Urinary bladder (tissue), 3 donors: ENCODE measurements at regions not wholly inside any gene's neighbourhood (a gene's known extent, or its start where the extent isn't known, plus 50 kb on each side); places are given as distances from the start of the nearest gene placed in this dataset.

Experiments
- DNase-seq: peaks from one replicate; pipeline ENCODE4 v3.0.0-alpha.2; 2015; ENCODE audit errors: extremely low spot score
- H3K27ac ChIP-seq: one replicate; pipeline ENCODE4 v1.5.1; 2013; ENCODE audit warnings: low read depth, mild to moderate bottlenecking, moderate library complexity
- H3K36me3 ChIP-seq: one replicate; pipeline ENCODE4 v1.6.1; 2013; ENCODE audit warnings: mild to moderate bottlenecking, moderate library complexity; ENCODE audit not compliant: insufficient read depth
- H3K4me1 ChIP-seq: one replicate; pipeline ENCODE4 v1.6.1; 2013; ENCODE audit warnings: mild to moderate bottlenecking, moderate library complexity; ENCODE audit not compliant: insufficient read depth
- H3K4me3 ChIP-seq: one replicate; pipeline ENCODE4 v1.5.1; 2013; ENCODE audit warnings: low read depth, low read length
- WGBS: extraction: QIAGEN DNeasy Blood & Tissue Kit; methylation state at CpG from one replicate; pipeline ENCODE4 v1.1.7; 2013; 5-methylcytosine and 5-hydroxymethylcytosine counted together
- donor health status: healthy with polysubstance abuse.
- donor health status: healthy.

DNA sequence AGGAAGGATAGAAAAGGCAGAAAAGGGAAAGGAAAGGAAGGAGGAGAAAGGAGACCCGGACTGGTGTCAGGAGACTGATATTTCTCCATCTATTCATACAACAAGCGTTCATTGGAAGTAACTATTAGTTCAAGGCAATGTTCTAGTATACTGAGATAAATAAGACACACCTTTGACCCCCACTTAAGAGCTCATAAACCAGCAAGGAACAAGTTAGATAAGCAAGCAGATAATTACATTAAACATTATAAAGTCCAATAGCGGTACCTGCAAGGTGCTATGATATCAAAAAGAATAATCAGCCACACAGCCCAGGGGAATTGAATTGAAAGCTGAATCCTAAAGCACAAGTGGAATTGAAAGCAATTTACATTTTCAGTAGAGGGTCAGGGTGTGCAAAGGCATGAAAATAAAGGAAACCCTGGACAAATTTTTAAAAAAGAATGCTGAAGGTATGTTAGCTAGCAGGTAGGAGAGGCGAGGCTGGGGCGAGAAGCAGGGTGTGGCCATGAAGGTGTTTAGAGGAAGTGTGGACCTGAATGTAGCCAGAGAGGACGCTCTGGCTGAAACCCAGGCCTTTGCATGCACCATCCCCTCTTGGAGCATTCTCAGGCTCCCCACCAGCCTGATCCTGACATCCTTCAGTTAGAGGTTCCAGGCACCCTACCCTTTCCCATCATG, 200.0 kb downstream of the SETD4 start:
- 85% methylated on average over 6 of the region's 6 CpGs for WGBS
- Histone ChIP-seq H3K4me3 (no peak overlapping the region), H3K4me1 (no peaks in the 10 kb centered on the region), H3K27ac (no peak overlapping the region), H3K36me3 (no peaks in the 10 kb centered on the region)
- no peak for DNase-seq

DNA sequence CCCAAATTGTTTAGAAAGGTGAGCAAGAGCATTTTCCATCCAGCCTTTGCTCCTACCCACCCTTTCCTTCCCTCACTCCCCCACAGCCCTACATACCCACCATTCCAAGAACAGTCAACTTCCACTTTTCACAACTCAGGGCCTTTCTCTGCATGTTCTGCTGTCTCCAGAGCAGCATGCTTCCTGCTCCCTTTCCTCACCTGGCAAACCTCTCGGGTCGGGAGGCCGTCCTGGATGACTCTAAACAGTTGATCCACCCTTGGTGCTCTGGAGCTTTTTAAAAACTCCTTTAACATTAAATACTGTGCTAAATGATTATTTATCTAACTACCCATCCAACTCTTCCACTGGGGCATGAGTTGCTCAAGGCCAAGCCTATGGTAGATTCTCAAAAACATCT, 200.6 kb downstream of the SETD4 start:
- Histone ChIP-seq H3K4me3 (no peak overlapping the region), H3K4me1 (no peaks in the 10 kb centered on the region), H3K36me3 (no peaks in the 10 kb centered on the region), H3K27ac (no peak overlapping the region)
- DNase-seq, result no peak
- 82% methylated on average over 3 of the region's 3 CpGs for whole genome bisulfite sequencing

DNA sequence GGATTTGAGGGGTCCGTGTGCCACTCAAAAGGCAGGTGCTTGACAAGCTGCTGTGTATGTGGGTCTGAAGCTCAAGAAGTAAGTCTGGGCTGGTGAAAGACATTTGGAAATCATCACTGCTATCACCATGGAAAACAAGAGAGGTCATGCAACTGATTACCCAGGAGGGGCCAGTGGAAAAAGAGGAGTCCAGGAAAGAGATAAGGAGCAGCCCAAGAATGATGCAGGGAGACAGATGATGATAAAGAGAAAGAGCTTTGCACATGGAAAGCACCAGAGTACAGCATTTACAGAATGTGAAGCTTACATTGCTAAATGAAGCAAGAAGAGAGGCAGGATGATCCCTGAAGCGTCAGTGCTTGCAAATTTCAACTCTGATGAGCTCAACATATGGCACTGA, 203.2 kb downstream of the SETD4 start:
- WGBS, result 52% methylated on average over 2 of the region's 2 CpGs
- DNase-seq, result no peak
- H3K27ac ChIP-seq, result no peak overlapping the region
- H3K4me3 ChIP-seq, result no peak overlapping the region
- H3K4me1 ChIP-seq, result no peaks in the 10 kb centered on the region
- no peaks in the 10 kb centered on the region for H3K36me3 ChIP-seq

DNA sequence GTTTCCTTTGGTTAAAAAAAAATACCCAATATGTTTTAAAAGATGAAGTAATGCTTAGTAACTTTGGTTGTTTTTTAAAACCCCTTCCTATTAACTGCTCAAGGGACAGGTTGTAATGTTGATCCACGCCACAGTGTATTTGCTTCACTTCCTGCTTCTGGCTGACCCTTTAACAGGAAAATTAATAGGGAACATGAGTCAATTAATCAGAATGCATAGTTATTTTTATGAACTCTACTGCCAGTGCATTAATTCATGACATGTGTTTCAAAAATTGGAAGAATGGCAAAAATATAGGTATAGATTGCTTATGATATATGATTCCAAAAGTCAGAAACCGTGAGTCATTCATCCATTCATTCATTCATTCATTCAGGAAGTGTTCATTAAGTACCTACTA, 204.8 kb downstream of the SETD4 start:
- no peak for DNase-seq
- no peak overlapping the region for H3K4me3 ChIP-seq
- H3K27ac ChIP-seq, result no peak overlapping the region
- no peaks in the 10 kb centered on the region for H3K36me3 ChIP-seq
- WGBS, result 70% methylated on average over 2 of the region's 2 CpGs
- no peaks in the 10 kb centered on the region for H3K4me1 ChIP-seq

DNA sequence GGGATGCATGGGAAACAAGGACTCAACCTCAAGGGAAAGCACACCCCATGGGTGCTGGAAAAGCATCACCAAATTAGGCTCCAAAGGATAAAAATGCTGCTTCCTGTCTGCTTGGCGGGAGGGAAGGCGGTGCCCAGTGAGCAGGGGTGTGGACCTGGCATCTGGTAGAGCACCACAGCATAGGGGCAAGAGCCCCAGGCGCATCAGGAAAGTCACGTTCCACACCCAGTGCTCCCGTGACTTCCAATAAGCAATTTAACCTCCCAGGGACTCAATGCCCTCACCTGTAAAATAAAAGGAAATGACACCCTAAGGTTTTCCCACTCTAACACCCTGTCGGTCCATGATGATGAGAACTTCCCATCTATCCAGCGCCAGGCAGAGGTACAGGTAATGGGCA, 206.0 kb downstream of the SETD4 start:
- no peaks in the 10 kb centered on the region for H3K36me3 ChIP-seq
- H3K4me3 ChIP-seq, result no peak overlapping the region
- H3K4me1 ChIP-seq, result no peaks in the 10 kb centered on the region
- no peak for DNase-seq
- no peak overlapping the region for H3K27ac ChIP-seq
- WGBS, result 92% methylated on average over 7 of the region's 7 CpGs

DNA sequence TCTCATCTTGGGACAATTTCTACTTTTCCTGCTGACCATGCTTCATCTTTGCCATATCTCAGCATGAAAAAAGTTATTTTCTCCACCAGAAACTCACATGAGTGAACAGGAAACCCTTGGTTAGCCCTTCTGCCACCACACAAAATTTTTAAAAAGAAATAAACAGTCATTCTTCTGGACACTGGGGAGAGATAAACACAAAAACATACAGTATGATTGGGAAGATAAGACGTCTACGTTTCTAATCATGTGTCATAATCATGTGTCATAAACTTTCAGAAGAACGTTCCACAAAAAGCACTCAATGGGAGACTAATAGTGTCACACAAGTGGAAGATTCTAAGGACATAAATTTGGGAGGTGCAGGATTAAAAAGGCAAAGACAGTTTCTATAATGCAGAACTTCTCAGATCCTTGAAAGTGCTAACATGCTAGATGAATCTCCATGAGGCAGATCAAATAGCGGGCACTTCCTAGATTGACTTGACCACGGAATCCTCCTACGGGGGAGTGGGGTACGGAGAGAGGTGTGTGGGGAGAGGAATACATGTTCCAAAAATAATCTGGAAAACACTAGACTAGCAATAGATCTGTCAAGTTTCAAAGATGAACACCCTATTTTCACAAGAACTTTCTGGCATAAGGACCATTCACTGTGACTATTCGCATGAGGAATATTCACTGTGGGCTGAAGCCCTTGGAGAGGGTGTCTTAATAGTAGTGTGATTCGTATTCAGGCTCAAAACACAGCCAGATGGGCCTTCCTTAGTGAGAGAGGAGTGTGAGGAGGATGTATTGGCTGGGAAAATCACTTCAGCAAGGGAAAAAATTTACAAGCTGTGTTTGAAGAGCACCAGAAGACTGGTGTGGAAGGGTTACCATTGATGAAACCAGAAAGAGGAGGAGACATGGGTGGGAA, 206.7 kb downstream of the SETD4 start:
- Histone ChIP-seq H3K4me3 (no peak overlapping the region), H3K27ac (no peak overlapping the region), H3K36me3 (no peaks in the 10 kb centered on the region), H3K4me1 (no peaks in the 10 kb centered on the region)
- DNase-seq, result no peak
- 65% methylated on average over 9 of the region's 9 CpGs for WGBS

DNA sequence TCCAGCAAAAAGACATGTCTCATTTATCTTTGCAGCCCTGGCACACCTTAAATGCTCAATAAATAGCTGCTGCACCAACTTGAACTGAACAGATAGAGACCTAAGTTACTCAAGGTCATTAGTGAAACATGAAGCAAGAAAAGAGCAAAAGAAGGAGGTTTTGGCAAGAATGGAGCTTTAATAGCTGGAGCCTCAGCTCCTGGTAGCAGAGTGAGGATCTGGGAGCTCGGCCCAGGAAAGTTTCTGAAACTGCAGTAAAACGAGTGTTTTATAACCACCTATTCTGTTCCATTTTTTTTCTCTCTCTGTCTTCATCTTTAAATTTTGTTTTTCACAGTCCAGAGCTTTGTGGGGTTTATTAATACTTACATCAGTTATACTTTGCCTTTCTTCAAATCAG, 207.5 kb downstream of the SETD4 start:
- Histone ChIP-seq H3K36me3 (no peaks in the 10 kb centered on the region), H3K27ac (no peak overlapping the region), H3K4me1 (no peaks in the 10 kb centered on the region), H3K4me3 (no peak overlapping the region)
- 60% methylated on average over 2 of the region's 2 CpGs for WGBS
- DNase-seq, result no peak

DNA sequence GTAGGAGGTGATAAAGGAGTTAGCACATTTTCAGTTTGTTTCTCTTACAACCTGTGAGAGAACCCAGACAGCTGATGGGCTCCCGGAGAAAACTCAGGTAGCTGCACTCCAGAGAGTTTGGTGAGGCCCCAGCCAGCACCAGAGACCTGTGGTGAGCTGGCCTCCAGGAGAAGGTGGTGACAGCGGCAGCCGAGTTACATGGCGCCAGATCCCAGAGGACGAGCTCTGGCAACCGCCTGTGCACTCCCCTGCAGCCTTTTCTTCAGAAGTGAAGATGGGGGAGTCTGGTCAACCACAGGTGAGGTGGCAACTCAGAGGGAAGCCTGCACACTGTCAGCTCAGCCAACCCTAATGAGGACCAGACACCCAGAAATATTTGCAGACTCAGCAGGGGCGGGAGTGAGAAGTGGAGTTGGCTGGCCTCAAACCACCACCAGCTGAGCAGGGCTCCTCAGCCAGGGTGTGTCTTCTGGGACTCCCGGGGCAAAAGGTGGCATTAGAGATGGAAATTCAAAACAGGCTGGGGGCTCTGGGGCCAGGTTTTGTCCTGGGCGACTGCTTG, 209.7 kb downstream of the SETD4 start:
- H3K4me3 ChIP-seq, result no peak overlapping the region
- H3K4me1 ChIP-seq, result no peaks in the 10 kb centered on the region
- no peaks in the 10 kb centered on the region for H3K36me3 ChIP-seq
- 74% methylated on average over 9 of the region's 9 CpGs for WGBS
- no peak for DNase-seq
- H3K27ac ChIP-seq, result no peak overlapping the region

DNA sequence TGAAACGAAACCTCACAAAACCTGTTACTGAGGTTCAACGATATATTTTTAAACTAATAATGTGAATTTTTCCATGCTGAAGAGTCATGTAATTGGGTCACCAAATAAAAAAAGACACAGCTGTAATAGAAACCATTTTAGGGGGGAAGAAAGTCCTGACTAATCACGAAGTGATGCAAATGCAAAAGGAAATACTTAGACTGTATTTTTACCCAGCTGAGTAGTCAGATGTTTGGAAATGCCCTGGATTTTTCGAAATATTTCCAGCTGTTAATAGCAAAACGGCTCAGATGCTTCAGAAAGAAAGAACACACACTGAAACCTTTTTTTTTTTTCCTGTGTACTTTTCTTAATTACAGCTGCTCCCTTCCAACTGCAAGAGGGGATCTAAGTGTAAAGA, 210.3 kb downstream of the SETD4 start:
- DNase-seq, result no peak
- H3K27ac ChIP-seq, result no peak overlapping the region
- H3K4me3 ChIP-seq, result no peak overlapping the region
- 41% methylated on average over 5 of the region's 5 CpGs for whole genome bisulfite sequencing
- no peaks in the 10 kb centered on the region for H3K36me3 ChIP-seq
- no peaks in the 10 kb centered on the region for H3K4me1 ChIP-seq

DNA sequence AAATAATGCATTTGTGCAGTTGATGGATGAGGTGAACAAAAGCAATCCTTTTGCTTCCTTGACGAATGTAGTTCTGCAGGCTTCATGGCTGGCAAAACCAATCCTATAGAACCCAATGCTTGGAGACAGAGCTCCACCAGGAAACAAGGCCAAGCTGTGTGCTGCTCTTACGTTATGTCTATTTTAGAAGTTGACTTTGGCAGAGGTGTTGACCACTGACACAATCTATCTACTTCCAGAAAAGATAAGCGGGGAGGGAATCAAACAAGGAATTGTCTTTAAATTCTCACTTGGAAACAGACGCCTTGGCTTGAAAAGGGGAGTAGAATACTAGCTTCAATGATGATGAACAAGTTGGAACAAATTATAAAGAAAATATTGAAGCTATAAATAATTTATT, 211.2 kb downstream of the SETD4 start:
- Histone ChIP-seq H3K4me3 (no peak overlapping the region), H3K36me3 (no peaks in the 10 kb centered on the region), H3K27ac (no peak overlapping the region), H3K4me1 (no peaks in the 10 kb centered on the region)
- DNase-seq, result peak; percentile 36
- 63% methylated on average over 4 of the region's 4 CpGs for WGBS

DNA sequence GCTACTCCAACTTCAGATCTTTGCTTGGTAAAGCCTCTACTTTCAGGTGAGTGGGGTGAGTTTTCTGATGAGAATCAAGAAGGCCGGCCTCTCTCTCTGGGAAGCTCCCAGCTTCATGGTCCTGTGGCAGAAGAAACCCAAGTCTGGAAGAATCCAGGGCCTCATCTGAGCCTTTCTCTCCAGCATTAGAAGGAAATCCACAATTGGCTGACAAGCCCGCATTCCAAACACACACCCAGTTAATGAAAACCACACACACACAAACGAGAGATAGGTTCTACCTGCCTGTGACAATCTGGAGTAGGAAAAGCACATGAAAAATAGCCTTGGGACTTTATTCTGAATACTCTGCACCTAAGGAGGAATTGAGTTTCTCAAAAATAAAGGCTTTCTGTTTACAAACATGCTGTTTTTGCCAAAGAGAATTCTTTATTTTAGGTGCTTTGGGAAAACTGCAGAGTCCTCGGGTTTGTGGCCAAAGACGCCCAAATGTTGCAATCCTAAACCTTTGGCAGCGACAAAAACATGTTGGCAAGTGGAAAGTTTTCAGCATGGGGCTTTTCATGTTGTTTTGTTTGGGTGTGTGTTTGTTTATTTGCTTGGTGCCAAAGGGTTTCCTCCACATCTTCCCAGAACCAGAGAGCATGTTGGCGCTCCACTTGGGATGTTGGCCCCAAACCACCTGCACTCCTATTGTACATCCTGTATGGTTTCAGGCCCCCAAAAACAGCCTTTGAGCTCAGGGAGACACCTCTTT, 216.2 kb downstream of the SETD4 start:
- WGBS, result 72% methylated on average over 7 of the region's 7 CpGs
- Histone ChIP-seq H3K4me3 (no peak overlapping the region), H3K4me1 (no peaks in the 10 kb centered on the region), H3K36me3 (no peaks in the 10 kb centered on the region), H3K27ac (no peak overlapping the region)
- DNase-seq, result no peak

DNA sequence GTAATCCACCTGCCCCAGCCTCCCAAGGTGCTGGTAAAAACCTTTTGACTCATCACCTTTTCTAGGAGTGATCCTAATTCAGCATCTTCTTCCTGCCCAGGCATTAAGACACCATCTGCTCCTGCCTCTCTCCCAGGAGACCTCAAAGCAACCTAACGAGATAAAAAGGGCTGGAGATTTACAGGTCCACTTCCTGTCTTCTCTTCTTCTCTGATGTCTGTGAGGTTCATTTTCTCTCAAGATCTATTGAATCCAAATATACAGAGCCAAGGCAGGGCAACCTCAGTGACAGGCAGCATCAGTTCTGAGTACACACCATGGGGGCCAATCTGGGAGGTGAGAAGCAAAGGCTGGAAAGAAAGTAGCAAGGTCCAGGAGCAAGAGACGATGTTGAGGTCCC, 219.4 kb downstream of the SETD4 start:
- Histone ChIP-seq H3K4me3 (no peak overlapping the region), H3K4me1 (no peaks in the 10 kb centered on the region), H3K27ac (no peak overlapping the region), H3K36me3 (no peaks in the 10 kb centered on the region)
- 70% methylated on average over 2 of the region's 2 CpGs for WGBS
- DNase-seq, result no peak

DNA sequence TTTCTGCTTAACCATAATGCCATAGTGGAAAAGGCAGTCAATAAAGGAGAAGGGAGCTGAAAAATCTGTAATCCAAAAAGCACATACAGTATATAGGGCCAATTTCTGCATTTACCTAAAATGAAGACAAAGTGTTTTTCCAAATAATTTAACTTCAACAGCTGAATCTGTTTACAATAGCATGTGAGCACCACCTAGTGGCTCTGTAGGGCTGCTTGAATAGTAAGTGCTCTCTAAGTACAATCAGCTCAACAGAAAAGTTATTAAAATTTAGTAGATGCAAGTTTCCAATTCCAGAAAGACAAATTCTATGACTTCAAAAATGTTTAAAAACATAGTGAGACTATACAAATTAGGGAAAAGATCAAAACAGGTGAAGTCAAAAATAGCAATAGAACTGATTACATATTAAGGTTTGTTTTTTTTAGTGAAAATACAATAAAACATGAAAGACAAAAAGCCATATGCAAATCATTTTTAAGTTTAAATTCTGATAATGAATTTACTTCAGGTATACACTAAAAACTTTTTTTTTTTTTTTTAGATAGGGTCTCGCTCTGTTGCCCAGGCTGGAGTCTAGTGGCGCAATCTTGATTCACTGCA, 220.0 kb downstream of the SETD4 start:
- no peak for DNase-seq
- WGBS, result 97% methylated on average over 2 of the region's 2 CpGs
- Histone ChIP-seq H3K36me3 (no peaks in the 10 kb centered on the region), H3K4me3 (no peak overlapping the region), H3K4me1 (no peaks in the 10 kb centered on the region), H3K27ac (no peak overlapping the region)
